HT-29 (cell line): ENCODE measurements at regions not wholly inside any gene's neighbourhood (a gene's known extent, or its start where the extent isn't known, plus 50 kb on each side); places are given as distances from the start of the nearest gene placed in this dataset.

Experiments
- DNase-seq: peaks from one replicate; pipeline ENCODE4 v3.0.0-alpha.2; 2015; ENCODE audit warnings: low spot score

DNA sequence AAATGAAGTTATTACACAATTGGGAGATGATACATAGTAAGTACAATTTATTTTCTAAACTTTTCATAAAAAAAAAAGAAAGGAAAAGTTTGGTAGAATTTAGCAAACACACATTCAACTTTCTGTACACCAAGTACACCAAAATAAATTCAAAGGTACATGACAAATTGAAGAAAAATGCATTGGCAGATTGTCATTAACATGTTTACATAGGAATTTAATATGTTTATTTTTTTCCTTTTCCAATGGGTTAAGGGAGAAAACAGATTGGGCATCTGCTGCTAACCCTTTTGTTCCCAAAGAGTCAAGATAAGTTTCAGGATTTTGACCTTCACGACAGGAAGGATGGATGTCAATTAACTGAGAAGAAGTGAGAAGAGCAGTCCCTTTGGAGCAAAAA is 620.4 kb downstream of the XIRP2 start:
- no peak for DNase-seq

DNA sequence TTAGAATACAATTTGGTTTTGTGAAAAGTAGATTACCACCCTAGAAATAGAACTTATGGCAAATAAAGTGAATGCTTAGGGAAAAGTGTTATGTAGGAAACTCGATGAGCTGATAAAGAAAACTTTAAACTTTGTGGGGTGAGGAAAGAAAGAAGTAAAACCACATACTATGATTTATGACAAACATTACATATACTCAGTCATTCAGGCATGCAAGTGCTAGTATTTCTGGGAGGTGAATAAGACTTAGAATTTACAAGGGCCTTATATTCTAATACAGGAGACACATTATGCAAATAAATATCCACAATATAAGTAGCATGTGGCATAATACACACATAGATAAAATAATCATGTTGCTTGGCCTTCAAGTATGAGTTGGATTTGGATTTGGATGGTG is 618.1 kb downstream of the XIRP2 start:
- no peak for DNase-seq

DNA sequence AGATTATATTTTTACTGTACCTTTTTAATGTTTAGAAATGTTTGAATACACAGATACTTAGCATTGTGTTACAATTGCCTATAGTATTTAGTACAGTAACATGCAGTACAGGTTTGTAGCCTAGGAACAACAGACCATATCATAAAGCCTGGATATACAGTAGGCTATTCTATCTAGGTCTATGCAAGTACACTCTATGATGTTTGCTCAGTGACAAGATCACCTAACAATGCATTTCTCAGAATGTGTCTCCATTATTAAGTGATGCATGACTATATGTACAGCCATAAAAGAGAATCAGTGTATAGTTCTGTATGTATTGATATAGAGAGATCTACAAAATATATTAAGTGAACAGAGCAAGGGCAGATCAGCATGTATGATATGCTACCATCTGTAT is 616.4 kb downstream of the XIRP2 start:
- DNase-seq = no peak

DNA sequence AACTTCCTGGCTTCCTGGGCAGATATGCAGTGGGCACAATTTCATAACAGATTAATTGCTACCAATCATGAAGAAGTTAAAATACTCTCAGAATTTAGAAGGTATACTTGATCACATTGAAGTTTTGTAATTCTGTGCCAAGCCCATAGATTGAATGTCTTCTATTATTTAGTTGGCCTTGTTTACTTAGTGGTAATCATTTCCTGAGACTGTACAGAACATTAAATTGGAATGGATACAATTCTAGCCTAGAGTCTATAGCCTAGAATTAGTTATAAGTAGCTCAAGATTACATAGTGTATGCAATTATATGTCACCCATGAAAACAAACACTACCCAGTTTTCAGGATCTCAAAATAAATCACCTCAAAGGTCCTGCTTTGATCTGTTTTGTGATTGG is 615.8 kb downstream of the XIRP2 start:
- no peak for DNase-seq

DNA sequence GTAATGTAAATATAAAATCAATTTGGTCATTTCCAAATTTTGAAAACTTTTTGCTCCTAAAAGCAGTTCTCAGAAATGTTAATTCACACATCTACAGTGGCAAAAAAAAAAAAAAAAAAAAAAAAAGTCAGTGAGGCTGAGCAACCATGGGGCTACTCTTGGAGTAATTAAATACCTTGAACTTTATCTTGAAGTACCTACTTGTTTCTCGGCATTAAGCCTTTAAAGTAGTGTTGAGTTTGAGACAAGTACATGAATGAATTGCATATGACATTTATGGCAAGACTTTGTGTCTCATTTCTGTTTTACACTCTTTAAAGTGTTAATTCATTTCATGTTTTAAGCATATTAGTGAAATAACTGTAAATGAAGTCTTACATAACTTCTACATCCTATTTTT is 613.3 kb downstream of the XIRP2 start:
- no peak for DNase-seq

DNA sequence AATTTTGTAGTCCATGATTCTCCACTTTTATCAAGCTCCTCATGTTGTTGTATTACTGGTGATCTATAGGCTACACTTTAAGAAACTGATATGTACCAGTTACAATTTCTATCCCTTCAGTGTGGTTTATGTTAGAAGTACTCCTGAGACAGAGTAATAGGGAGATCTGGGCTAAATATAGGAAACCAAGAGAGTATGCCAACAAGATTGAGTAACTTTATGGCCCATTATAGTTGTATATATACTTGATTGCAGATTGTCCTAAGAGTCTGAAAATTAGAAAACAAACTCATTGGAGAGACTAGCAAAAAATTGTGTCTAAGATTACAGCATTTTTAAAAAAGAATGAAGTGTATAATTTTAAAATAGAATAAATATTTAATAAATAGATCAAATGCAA is 605.6 kb downstream of the XIRP2 start:
- DNase-seq = no peak

DNA sequence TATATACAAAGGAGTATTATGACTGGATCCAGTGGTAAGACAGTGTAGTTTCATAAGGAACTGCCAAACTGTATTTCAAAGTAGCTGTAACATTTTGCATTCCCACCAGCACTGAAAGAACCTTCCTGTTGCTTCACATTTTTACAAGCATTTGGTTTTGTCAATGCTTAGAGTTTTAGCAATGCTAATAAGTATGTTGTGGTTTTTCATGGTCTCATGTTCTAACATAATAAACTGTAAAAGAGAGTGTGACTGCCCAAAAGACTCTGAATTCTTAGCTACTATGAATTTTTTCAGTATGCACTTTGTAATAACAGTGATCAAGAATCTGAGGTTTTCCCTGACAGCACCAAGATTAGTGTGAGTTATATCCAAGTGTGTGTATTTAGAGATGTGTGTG is 604.2 kb downstream of the XIRP2 start:
- DNase-seq = no peak

DNA sequence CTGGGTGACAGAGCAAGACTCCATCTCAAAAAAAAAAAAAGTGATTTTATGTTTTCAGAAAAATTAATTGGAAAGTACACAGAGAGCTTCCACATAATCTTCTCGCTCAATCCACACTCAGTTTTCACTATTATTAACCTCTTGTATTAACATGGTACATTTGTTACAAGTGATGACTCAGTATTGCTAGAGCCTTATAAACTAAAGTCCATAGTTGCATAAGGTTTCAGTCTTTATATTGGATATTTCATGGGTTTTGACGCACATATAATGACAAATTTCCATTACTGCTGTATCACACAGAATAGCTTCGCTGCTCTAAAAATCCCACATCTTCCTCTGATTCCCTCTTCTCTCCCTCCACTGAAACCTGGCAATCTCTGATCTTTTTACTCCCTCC is 603.5 kb downstream of the XIRP2 start:
- no peak for DNase-seq

DNA sequence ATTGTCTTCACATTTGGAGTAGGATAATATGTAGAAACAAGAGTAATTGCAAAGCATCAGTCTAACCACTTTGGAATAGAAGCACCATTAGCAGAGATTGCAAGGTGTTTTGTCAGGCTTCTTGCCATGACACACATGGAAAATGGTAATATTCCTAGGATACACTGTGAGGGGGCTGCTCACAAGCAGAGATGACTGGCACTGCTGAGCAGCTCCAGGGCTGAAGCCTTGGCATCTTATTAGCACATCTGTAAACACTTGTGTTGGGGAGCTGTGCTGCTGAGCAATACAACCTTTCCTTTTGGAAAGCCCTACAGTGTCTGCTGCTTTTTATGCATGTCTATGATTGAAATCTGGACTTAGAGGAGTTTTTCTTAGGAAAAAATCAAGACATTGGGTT is 602.2 kb downstream of the XIRP2 start:
- no peak for DNase-seq

DNA sequence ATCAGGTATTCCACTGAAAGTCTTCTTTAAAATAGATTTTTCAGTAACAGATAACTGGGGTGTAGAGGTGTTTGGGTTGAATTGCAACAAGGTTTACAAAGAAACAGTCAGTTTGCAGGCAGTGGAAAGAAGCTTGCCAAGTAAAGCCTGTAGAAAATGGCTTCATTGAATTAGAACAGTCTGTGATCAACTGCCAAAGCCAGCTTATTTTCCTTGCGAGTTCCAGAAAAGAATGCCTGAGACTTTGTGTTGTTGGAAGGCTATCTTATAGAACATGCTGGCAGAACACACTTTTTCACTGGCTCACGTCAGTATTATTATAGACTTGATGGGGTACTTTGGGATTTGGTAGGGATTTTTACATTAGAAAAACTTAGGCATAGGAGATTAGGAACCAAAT is 601.0 kb downstream of the XIRP2 start:
- no peak for DNase-seq

DNA sequence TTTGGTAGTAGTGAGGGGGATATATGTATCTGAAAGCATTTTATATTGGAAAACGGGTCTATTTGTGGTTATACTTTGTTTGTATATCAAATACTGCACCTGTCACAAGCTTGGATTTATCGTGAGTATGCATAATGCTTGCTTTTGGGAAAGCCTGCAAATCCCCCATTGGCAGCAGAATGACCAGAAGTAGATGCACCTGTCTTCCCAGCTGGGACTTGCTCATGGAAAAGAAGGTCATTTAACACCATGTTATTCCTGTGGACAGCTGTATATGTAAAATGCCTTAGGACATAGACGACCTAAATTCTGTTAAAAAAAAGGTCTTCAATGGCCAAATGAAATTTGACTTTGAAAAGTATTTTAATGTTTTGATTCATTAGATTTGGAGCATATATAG is 599.4 kb downstream of the XIRP2 start:
- DNase-seq = no peak

DNA sequence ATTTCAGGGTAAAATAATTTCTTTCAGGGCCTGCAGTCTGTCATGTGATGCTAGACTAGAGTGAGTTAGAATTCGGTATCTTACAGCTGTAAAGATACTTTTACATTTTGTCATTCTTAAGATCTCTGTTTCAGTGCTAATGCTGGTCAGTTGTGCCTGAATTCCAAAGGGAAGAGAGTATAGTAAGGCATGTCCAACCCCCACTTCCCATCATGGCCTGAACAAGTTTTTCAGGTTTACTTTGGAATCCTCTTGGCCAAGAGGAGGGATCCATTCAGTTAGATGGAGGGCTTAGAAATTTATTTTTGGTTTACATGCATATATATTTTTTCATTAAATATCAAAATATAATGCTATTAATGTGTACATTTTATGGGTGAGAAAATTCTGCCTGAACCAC is 596.6 kb downstream of the XIRP2 start:
- DNase-seq = no peak

DNA sequence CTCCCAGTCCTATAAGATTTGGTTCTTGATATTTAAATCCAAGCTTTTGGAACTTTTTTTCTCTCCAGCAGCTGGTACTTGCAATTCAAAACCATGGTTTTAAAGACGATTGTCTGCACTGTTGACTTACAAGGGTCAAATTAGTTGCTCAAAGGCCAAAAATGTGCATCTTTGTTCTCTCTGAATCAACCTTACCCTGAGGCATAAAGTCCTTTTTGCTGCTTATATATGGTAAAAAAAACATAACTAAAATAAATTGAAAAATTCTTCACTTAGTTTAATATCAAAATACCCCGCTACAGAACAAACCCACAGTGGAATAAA is 592.7 kb downstream of the XIRP2 start:
- no peak for DNase-seq

DNA sequence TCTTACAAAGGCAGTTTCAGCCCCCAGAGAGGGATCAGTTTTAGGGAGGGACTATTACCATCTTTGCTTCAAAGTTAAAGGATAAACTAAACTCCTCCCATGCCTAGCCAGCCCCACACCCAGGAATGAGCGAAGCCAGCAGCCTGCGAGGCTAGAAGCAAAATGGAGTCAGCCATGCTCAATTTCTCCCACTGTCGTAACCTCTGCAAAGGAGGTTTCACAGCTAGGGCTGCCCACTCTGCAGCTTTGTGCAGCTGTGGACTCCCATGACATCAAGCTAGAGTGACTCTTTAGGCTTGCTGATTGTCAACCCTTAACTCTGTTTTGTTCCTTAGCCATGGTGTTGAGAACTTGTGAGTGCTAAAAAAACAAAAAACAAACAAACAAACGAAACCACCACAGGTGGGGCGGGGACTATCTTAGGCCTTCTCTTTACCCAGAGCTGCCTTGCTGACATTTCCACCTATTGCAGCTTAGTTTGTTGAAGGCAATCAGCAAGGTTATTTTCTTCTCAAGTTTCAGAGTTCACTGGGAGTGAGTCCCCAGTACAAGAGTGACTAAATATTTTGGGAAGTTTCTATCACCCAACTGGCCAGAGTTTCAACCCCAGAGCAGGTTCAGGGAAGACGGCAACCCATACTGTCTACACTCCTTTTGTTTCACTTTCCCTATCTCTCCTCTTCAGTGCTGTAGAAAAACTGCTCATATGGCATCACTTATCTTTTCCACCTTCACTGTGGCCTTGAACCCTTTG is 592.1 kb downstream of the XIRP2 start:
- no peak for DNase-seq

DNA sequence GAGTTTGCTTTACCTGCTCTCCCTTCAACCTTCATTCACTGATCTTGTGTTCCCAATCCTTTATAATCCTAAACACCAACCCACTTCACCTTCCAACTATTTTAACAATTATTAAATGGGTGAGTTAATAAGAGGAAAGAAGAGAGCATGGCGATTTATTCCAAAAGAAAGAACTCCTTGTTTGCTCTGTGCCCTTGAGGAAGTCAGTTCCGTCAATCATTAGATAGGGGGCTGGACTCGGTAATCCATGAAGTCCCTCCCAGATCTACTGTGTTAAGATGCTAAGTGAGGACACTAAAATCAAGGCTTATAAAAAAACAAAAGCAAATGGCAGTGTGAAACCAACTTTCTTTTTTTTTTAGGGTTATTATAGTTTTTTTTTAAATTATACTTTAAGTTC is 589.9 kb downstream of the XIRP2 start:
- DNase-seq = no peak

DNA sequence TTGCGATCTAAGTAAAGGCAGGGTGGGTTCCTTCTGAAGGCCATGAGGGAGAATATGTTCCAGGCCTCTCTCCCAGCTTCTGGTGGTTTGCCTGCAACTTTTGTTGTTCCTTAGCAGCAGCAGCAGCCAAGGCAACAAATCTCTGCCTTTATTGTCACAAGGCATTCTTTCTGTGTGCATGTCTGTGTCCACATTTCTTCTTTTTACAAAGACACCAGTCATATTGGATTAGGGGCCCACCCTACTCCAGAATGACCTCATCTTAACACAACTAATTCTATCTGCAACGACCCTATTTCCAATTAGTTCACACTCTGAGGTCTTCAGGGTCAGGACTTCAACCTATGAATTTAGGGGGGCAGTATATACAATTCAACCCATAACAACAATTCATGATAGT is 587.5 kb downstream of the XIRP2 start:
- no peak for DNase-seq

DNA sequence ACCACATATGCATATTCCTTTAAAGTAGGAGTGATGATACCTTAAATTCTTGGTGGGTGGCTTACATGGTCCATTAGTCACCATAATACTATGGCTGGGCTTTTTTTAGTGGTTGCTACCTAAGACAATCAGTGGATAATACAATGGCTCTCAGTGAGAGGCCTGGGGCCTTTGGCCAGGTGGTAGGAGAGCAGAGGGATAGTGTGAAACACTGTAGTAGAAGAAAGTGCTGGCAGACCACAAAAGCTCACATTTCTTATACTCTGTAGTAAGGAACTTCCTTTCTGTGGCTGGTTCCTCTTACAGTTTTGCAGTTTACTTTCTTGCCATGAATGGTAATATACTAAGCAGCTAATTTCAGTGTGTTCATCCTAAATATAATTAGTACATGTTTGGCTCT is 583.5 kb downstream of the XIRP2 start:
- no peak for DNase-seq

DNA sequence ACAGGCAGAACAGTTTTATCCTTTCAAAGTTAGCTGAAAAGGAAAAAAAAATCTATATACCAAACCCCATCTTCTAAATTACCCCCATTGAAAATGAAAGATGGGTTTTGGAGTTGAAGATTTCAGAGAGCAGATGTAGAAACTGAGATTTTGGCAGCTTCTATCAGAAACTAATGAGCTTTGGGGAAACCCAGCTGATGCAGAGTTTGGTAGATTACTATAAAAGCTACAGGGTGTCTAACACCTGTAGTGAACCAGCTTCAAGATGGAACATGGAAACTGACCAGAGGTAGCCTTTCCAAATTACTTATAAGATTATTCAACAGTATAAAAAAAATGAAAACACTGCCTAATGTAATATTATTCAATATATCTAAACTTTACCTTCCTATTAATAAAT is 583.1 kb downstream of the XIRP2 start:
- no peak for DNase-seq

DNA sequence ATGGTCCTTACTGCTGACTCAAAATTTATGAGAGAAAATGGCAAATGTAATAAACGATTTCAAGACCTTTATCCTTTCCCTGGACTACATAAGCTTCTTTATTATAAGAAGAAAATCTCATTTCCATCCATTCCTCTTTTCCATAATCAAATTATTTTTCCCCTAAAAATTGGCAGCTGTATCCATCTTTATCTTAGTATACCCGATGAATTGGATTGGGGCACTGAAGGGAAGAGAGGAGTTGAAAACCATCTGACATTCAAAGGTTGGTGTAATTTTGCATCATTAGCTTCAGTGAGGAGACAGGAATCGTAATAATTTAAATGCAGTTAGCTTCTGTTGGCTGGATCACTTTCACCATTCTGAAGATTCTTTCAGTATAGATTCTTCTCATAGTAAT is 574.1 kb downstream of the XIRP2 start:
- DNase-seq = no peak

DNA sequence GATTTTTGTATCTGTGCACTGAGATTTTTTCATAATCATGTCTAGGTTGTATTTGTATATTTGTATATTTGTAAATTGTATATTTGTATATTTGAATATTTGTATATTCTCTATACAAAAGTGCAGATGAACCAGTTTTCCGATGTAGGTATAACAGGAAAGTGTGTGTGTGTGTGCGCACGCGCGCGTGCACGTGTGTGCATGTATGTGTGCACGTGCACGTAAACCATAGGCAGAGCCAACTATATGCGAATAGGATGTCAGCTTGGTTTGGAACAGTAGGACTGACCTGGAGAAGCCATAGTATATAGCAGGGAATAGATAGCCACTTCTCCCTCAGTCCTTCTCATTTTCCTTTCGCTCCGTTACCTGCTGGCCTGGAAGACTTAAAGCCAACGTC is 565.8 kb downstream of the XIRP2 start:
- no peak for DNase-seq

DNA sequence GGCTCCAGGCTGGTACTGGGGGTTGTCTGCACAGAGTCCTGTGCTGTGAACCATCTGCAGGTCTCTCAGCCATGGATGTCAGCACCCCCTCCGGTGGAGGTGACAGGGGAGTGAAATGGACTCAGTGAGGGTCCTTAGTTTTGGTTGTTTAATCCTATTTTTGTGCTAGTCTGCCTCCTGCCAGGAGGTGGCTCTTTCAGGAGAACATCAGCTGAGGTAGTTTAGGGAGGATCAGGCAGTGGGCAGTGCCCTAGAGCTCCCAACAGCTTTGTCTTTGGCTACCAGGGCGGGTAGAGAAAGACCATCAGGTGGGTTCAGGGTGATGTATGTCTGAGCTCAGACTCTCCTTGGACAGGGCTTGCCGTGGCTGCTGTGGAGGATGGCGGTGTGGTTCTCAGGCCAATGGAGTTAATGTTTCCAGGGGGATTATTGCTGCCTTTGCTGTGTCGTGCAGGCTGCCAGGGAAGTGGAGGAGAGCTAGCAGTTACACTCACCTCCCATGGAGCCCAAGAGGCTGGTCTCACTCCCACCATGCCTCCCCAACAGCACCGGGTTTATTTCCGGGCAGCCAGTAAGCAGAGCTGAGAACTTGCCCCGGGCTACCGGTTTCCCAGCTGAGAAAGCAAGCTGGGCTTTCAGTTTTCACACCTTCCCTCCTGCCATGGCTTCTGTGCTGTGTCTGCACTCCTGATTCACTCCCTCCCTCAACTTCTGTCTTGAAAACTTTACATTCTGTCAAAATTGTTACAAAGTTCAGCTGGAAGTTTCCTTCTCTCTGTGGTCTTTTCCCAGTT is 563.4 kb downstream of the XIRP2 start:
- no peak for DNase-seq

DNA sequence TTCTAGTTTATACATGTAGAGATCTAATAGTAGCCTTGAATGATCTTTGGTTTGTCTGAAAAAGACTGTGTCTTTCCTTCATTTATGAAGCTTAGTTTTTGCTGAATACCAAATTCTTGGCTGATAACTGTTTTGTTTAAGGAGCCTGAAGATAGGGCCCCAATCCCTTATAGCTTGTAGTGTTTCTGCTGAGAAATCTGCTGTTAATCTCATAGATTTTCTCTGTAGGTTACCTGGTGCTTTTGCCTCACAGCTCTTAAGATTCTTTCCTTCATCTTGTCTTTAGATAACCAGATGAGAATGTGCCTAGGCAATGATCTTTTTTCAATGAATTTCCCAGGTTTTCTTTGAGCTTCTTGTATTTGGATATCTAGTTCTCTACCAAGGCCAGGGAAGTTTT is 562.1 kb downstream of the XIRP2 start:
- no peak for DNase-seq

DNA sequence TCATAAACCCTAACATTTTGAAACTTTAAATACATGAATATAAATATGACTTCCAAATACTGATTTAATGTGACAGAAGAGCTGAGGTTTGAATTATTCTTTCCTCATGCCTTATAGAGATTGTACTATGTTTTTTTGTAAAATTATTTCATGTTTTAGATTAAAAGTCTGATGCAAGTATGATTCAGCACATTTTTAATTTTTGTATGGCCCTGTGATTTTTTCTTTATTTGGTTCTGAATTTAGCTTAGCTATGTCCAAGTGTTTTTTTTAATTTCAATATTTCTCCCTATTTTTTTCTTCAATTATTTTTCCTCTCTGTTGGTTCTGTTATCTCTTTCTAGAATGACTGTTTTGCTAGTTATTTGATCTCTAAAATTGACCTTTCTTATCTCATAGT is 552.1 kb downstream of the XIRP2 start:
- DNase-seq = no peak

DNA sequence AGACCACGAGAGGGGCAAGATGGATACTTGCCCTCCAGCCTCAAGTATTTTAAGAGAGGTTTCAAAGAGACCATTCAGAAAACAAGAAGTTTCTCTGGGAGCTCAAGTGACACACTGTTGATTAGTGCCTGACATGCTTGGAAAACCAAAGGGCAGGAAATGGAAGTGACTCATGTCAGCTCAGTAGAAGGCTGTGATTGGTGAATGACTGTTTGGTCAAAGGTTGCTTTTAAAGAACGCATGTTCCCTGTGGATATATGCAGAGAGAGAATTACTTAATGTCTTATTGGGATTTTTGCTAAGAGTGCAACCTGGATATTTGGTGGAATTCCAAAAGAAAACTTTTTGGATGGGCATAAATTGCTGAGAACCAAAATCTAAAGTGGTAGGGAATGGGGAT is 549.9 kb downstream of the XIRP2 start:
- DNase-seq = peak; percentile 45
